Activated CD8-positive, alpha-beta T cell treated with anti-CD3 and anti-CD28 coated beads for 36 hours (primary cell): ENCODE measurements at regions not wholly inside any gene's neighbourhood (a gene's known extent, or its start where the extent isn't known, plus 50 kb on each side); places are given as distances from the start of the nearest gene placed in this dataset.

Source experiments
- ATAC-seq: fragments of 200-7000 bp; cut with Tn5 transposase; one replicate; pipeline ENCODE4 v1.10.0; 2021; ENCODE audit warnings: mild to moderate bottlenecking, moderate library complexity
- CTCF ChIA-PET: fragments of 350-600 bp; sonication (Branson Sonifier 250); formaldehyde crosslinking; loops from one replicate; lab custom pipeline; 2021; ENCODE audit warnings: antibody characterized with exemption; lab: Charles Lee
- POLR2A ChIA-PET: fragments of 350-600 bp; sonication (Branson Sonifier 250); formaldehyde crosslinking; loops from one replicate; lab custom pipeline; 2021; ENCODE audit warnings: antibody characterized with exemption; lab: Charles Lee
- DNase-seq: peaks from one replicate; pipeline ENCODE4 v3.0.0-alpha.2; 2020
- H3K27ac Mint-ChIP-seq: one replicate; pipeline ENCODE4 v1.8.0; 2021; ENCODE audit warnings: mild to moderate bottlenecking, mixed read lengths
- H3K27me3 Mint-ChIP-seq: one replicate; pipeline ENCODE4 v1.8.0; 2021; ENCODE audit warnings: mixed read lengths
- H3K36me3 Mint-ChIP-seq: one replicate; pipeline ENCODE4 v1.8.0; 2021; ENCODE audit warnings: low read depth, mixed read lengths
- H3K4me1 Mint-ChIP-seq: one replicate; pipeline ENCODE4 v1.8.0; 2021; ENCODE audit warnings: low read depth, mixed read lengths
- H3K4me3 Mint-ChIP-seq: one replicate; pipeline ENCODE4 v1.8.0; 2021; ENCODE audit warnings: mild to moderate bottlenecking, moderate library complexity, mixed read lengths
- H3K9me3 Mint-ChIP-seq: one replicate; pipeline ENCODE4 v1.8.0; 2021; ENCODE audit warnings: mixed read lengths
- intact Hi-C: fragments of 100-400 bp; cut with micrococcal nuclease; formaldehyde crosslinking; loops from one replicate; pipeline ENCODE4 v1.10.0; 2022
- TF ChIP-seq, protein P1 (sequence below): fragments of 200-600 bp; IDR thresholded peaks from one replicate; pipeline ENCODE4 v1.8.0; 2022; ENCODE audit warnings: antibody characterized with exemption, mild to moderate bottlenecking

DNA sequence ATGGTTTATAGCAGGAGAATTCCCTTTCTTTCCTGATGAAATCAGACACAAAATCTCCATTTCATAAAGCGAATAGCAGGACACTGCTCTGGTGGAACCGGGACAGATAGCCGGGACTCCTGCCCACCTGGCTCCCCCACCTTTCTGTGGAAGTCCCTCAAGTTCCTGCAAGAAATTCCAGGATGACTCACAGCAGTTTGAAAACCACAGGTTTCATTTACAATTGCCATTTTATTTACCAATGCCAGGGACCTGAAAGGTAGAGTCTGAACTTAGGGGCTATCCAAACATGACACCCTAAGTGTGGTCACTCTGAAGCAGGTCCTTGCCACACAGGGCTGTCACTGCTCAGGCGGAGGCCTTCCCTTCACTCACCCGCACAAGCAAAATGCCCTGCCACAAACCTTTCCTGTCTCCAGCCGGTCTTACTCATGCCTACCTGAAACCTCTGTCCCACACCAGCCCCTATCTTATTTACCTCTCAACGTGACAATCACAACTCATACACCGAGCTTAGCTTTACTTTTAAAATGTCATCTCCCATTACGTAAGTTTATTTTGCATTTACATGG is 63.3 kb upstream of the TAF1L start:
- no peak overlapping the region for H3K27ac Mint-ChIP-seq
- ChIA-PET CTCF (no interaction called here), POLR2A (no interaction called here)
- H3K4me3 Mint-ChIP-seq: no peak overlapping the region
- no peaks in the 10 kb centered on the region for H3K9me3 Mint-ChIP-seq
- H3K27me3 Mint-ChIP-seq: no peaks in the 10 kb centered on the region
- ATAC-seq (no peak), DNase-seq (no peak)
- no peaks in the 10 kb centered on the region for H3K4me1 Mint-ChIP-seq
- TF ChIP-seq, protein P1, sequence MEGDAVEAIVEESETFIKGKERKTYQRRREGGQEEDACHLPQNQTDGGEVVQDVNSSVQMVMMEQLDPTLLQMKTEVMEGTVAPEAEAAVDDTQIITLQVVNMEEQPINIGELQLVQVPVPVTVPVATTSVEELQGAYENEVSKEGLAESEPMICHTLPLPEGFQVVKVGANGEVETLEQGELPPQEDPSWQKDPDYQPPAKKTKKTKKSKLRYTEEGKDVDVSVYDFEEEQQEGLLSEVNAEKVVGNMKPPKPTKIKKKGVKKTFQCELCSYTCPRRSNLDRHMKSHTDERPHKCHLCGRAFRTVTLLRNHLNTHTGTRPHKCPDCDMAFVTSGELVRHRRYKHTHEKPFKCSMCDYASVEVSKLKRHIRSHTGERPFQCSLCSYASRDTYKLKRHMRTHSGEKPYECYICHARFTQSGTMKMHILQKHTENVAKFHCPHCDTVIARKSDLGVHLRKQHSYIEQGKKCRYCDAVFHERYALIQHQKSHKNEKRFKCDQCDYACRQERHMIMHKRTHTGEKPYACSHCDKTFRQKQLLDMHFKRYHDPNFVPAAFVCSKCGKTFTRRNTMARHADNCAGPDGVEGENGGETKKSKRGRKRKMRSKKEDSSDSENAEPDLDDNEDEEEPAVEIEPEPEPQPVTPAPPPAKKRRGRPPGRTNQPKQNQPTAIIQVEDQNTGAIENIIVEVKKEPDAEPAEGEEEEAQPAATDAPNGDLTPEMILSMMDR: no peak
- intact Hi-C loops: no loop called here
- no peaks in the 10 kb centered on the region for H3K36me3 Mint-ChIP-seq

DNA sequence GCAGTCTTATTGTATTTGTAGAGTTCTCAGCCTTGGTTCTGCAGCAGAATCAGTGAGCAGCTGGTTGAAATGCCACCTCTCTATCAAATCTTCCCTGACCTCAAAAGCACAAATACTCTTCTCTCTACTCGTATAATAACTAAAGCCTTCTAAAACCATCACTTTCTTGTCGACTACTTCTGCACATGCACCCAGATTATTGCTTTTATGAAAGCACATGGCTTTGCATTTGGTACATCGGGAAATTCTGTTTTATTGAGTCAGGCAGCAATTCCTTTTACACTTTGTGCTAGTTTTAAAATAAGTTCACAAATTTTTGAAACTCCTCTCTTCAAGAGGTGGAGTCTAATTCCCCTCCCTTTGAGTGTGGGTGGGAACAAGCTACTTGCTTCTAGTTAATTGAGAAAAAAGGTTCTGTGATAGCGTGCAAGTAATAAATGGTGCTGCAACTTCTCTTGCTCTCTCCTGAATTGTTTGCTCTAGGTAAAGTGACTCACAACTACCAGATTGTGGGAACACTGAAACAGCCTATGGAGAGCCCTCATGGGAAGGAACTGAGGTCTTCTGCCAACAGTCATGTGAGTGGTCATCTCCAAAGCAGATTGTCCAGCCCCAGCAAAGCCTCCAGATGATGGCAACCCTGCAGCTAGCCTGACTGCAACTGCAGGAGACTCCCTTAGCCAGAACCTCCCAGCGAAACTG is 66.0 kb upstream of the TAF1L start:
- no peaks in the 10 kb centered on the region for H3K27me3 Mint-ChIP-seq
- no peak overlapping the region for H3K4me3 Mint-ChIP-seq
- intact Hi-C loops: no loop called here
- TF ChIP-seq, protein P1: no peak
- no peaks in the 10 kb centered on the region for H3K36me3 Mint-ChIP-seq
- ChIA-PET CTCF (no interaction called here), POLR2A (no interaction called here)
- H3K27ac Mint-ChIP-seq: no peak overlapping the region
- ATAC-seq (no peak), DNase-seq (no peak)
- H3K4me1 Mint-ChIP-seq: no peaks in the 10 kb centered on the region
- H3K9me3 Mint-ChIP-seq: no peaks in the 10 kb centered on the region

DNA sequence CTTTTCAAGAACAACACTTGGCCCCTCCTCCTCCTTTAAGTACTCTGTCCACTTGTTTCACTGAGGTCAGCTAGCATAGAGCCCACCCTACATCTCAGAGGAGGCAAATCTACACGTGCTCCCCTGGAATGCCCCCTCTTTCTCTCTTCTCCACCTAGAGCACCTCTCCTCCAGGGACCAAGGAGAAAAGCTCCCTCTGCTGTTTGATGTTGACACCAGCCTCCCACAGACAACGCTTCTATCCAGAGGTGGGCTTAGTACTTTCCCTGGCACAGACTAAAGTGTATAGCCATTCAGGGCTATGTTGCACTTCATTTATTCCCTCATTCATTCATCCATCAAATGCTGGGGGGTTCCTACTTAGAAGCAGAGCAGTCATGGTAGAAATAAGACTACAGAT is 68.2 kb upstream of the TAF1L start:
- no peaks in the 10 kb centered on the region for H3K4me1 Mint-ChIP-seq
- TF ChIP-seq, protein P1: no peak
- ChIA-PET POLR2A (no interaction called here), CTCF (no interaction called here)
- no peaks in the 10 kb centered on the region for H3K27me3 Mint-ChIP-seq
- no peak overlapping the region for H3K4me3 Mint-ChIP-seq
- H3K27ac Mint-ChIP-seq: no peak overlapping the region
- ATAC-seq: no peak
- intact Hi-C loops: no loop called here
- no peak for DNase-seq
- H3K9me3 Mint-ChIP-seq: no peaks in the 10 kb centered on the region
- H3K36me3 Mint-ChIP-seq: no peaks in the 10 kb centered on the region

DNA sequence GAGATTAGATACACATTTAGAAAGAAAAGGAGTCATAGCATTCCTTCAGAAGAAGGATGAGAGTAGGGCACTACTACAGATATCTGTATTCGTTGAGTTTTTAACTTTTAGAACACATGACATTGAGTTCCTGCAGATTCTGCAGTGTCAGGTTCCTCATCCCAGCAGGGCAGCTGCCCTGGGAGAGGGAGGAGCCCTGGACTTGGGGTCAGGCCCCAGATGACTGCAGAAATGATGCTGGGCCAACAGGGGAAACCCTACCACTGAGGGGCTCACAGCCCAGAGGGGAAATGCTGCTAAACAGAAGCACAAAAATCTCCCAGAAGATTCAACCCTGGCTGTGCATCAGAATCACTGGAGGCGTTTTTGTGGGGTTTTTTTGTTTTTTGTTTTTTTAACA is 68.9 kb upstream of the TAF1L start:
- ATAC-seq: no peak
- Mint-ChIP-seq H3K9me3 (no peaks in the 10 kb centered on the region), H3K4me3 (no peak overlapping the region), H3K27ac (no peak overlapping the region), H3K4me1 (no peaks in the 10 kb centered on the region), H3K27me3 (no peaks in the 10 kb centered on the region), H3K36me3 (no peaks in the 10 kb centered on the region)
- no peak for DNase-seq
- TF ChIP-seq, protein P1: no peak
- CTCF ChIA-PET: no interaction called here
- POLR2A ChIA-PET: no interaction called here
- intact Hi-C loops: no loop called here

DNA sequence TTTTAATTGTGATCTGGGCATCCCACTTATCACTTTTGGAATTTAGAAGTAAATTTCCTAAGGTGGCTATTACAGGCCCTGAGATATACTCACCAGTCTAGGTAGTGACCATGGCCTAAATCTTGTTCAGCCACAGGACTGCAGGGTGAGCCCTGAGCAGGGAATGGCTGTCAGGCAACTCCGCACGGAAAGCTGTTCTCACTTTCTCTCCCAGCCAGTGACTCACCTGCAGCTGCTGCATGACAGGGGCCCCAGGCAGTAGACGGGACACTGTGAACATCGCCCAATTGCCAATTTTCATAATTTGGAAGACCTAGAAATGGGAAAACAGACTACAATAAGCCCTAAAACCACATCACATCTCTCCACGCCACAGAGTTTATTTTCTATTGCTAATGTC is 69.6 kb upstream of the TAF1L start:
- ChIA-PET CTCF (no interaction called here), POLR2A (interaction anchor here (1.0 kb wide), 1 partner anchor 52 kb away, joined by 3 read pairs; no protein-coding TSS in a partner anchor)
- Mint-ChIP-seq H3K4me3 (no peak overlapping the region), H3K27ac (no peak overlapping the region), H3K9me3 (no peaks in the 10 kb centered on the region), H3K4me1 (no peaks in the 10 kb centered on the region), H3K27me3 (no peaks in the 10 kb centered on the region), H3K36me3 (no peaks in the 10 kb centered on the region)
- TF ChIP-seq, protein P1: no peak
- intact Hi-C loops: no loop called here
- DNase-seq: no peak
- no peak for ATAC-seq
